ENCODE measurements at regions not wholly inside any gene's neighbourhood (a gene's known extent, or its start where the extent isn't known, plus 50 kb on each side); places are given as distances from the start of the nearest gene placed in this dataset.

DNA sequence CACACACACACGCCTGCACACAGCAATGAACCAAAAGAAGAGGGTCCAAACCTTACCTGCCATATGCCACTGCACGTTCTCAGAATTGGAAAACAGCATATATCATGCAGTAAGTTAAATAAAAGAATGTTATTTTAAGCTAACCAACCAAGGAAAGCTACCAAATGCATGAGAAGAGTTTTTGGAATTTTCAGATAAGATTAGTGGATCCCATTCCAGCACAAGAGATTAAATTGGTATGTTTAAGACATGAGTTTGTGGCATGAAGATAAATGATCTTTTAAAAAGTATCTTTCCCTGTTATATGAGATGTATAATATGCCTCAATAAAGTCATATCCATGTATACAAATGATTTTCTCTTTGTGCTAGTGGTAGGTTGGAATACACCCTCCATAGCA, 811.4 kb downstream of the NR2F2 start:
- Histone ChIP-seq H3K9ac (ENCODE audit: control insufficient read depth, extremely low read depth, insufficient read depth, low read length) (no peak overlapping the region), H3K4me2 (ENCODE audit: control insufficient read depth, extremely low read depth, insufficient read depth, low read depth, low read length) (no peak overlapping the region), H3K9me1 (ENCODE audit: control insufficient read depth, extremely low read depth, insufficient read depth, low read length) (no peaks in the 10 kb centered on the region), H3K4me1 (ENCODE audit: control insufficient read depth, extremely low read depth, insufficient read depth, low read length) (no peaks in the 10 kb centered on the region), H3K4me3 (ENCODE audit: control insufficient read depth in 2 of 3, extremely low read depth in 1 of 3, insufficient read depth in 2 of 3, low read depth in 1 of 3, low read length in 3 of 3) (no peak overlapping the region), H4K20me1 (ENCODE audit: control insufficient read depth, extremely low read depth, insufficient read depth, low read length) (no peaks in the 10 kb centered on the region), H3K27ac (ENCODE audit: control insufficient read depth, insufficient read depth, low read length) (no peak overlapping the region), H3K27me3 (ENCODE audit: control insufficient read depth, extremely low read depth, insufficient read depth, low read length) (no peaks in the 10 kb centered on the region), H3K36me3 (ENCODE audit: control insufficient read depth in 2 of 2, extremely low read depth in 1 of 2, insufficient read depth in 2 of 2, low read length in 2 of 2) (no peaks in the 10 kb centered on the region), H3K9me3 (ENCODE audit: control insufficient read depth, low read depth, low read length) (no peaks in the 10 kb centered on the region), H3K79me2 (ENCODE audit: control insufficient read depth, insufficient read depth, low read length) (no peaks in the 10 kb centered on the region), H2AFZ (ENCODE audit: control insufficient read depth, low read length) (no peak overlapping the region)
- dilution Hi-C loops (cut with MboI; ENCODE audit: extremely low pct_ligation_motif_present, low sequenced_read_pairs): no loop called here
- TF ChIP-seq EZH2 (IDR thresholded peaks at IDR 0.05; ENCODE audit: low read length): no peak
- TF ChIP-seq, protein P1, sequence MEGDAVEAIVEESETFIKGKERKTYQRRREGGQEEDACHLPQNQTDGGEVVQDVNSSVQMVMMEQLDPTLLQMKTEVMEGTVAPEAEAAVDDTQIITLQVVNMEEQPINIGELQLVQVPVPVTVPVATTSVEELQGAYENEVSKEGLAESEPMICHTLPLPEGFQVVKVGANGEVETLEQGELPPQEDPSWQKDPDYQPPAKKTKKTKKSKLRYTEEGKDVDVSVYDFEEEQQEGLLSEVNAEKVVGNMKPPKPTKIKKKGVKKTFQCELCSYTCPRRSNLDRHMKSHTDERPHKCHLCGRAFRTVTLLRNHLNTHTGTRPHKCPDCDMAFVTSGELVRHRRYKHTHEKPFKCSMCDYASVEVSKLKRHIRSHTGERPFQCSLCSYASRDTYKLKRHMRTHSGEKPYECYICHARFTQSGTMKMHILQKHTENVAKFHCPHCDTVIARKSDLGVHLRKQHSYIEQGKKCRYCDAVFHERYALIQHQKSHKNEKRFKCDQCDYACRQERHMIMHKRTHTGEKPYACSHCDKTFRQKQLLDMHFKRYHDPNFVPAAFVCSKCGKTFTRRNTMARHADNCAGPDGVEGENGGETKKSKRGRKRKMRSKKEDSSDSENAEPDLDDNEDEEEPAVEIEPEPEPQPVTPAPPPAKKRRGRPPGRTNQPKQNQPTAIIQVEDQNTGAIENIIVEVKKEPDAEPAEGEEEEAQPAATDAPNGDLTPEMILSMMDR (optimal IDR thresholded peaks at IDR 0.05 in 1 of 3, IDR thresholded peaks at IDR 0.05 in 1 of 3, conservative IDR thresholded peaks at IDR 0.05 in 1 of 3; ENCODE audit: extremely low read depth in 1 of 3, insufficient read depth in 2 of 3, low read length in 3 of 3): no peak
- no peak for FAIRE-seq
- no peak for DNase-seq (ENCODE audit: low read depth, low spot score)

DNA sequence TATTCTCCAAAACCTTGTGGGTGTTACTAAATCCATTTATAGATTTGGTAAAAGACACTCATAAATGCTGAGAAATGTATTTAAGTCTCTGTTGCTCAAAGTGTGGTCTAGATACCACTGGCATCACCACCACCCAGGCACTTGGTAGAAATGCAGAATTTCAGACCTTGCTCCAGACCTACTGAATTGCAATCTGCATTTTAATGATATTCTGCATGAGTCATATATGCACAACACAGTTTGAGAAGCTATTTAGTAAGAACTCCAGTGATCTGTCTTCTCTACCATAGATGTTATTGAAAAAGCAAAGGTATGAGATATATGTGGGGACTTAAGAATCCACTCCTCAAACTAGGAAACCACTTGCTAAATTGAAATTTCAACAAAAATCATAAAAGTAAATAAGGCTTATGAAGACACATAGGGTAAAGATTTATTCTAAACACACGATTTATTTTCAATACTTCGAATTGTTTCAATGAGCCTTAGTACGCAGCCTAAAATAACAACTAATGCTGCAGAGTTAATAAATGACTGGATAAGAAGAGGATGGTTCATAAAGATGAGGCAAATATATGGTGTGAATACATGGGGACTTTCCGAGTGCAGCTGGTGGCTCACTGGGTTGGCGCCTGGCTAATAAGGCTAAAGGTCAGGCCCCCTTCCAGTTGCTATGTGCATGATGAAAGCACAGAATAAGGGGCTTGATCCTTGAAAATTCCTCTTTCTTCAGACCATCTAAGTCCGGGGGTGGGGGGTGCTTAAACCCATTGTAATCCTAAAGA, 813.3 kb downstream of the NR2F2 start:
- Histone ChIP-seq H4K20me1 (ENCODE audit: control insufficient read depth, extremely low read depth, insufficient read depth, low read length) (no peaks in the 10 kb centered on the region), H3K36me3 (ENCODE audit: control insufficient read depth in 2 of 2, extremely low read depth in 1 of 2, insufficient read depth in 2 of 2, low read length in 2 of 2) (no peaks in the 10 kb centered on the region), H3K9me3 (ENCODE audit: control insufficient read depth, low read depth, low read length) (no peaks in the 10 kb centered on the region), H3K9ac (ENCODE audit: control insufficient read depth, extremely low read depth, insufficient read depth, low read length) (no peak overlapping the region), H3K9me1 (ENCODE audit: control insufficient read depth, extremely low read depth, insufficient read depth, low read length) (no peaks in the 10 kb centered on the region), H3K27me3 (ENCODE audit: control insufficient read depth, extremely low read depth, insufficient read depth, low read length) (no peaks in the 10 kb centered on the region), H3K4me1 (ENCODE audit: control insufficient read depth, extremely low read depth, insufficient read depth, low read length) (no peaks in the 10 kb centered on the region), H3K4me2 (ENCODE audit: control insufficient read depth, extremely low read depth, insufficient read depth, low read depth, low read length) (no peak overlapping the region), H3K79me2 (ENCODE audit: control insufficient read depth, insufficient read depth, low read length) (no peaks in the 10 kb centered on the region), H3K4me3 (ENCODE audit: control insufficient read depth in 2 of 3, extremely low read depth in 1 of 3, insufficient read depth in 2 of 3, low read depth in 1 of 3, low read length in 3 of 3) (no peak overlapping the region), H3K27ac (ENCODE audit: control insufficient read depth, insufficient read depth, low read length) (no peak overlapping the region), H2AFZ (ENCODE audit: control insufficient read depth, low read length) (no peak overlapping the region)
- FAIRE-seq: no peak
- TF ChIP-seq, protein P1 (optimal IDR thresholded peaks at IDR 0.05 in 1 of 3, IDR thresholded peaks at IDR 0.05 in 1 of 3, conservative IDR thresholded peaks at IDR 0.05 in 1 of 3; ENCODE audit: extremely low read depth in 1 of 3, insufficient read depth in 2 of 3, low read length in 3 of 3): no peak
- TF ChIP-seq EZH2 (IDR thresholded peaks at IDR 0.05; ENCODE audit: low read length): no peak
- no peak for DNase-seq (ENCODE audit: low read depth, low spot score)
- dilution Hi-C loops (cut with MboI; ENCODE audit: extremely low pct_ligation_motif_present, low sequenced_read_pairs): no loop called here
